ENCODE measurements at regions not wholly inside any gene's neighbourhood (a gene's known extent, or its start where the extent isn't known, plus 50 kb on each side); places are given as distances from the start of the nearest gene placed in this dataset.

GRCh38 chr21:28641731-28642130 is 350.9 kb downstream of the LTN1 start:
- no peaks in the 10 kb centered on the region for H3K79me2 ChIP-seq (ENCODE audit: control insufficient read depth, insufficient read depth, low read length)
- DNase-seq (ENCODE audit: low read depth, low spot score) (no peak), FAIRE-seq (peak; percentile 69)
- dilution Hi-C loops (cut with MboI; ENCODE audit: extremely low pct_ligation_motif_present, low sequenced_read_pairs) = no loop called here
- no peaks in the 10 kb centered on the region for H3K9me1 ChIP-seq (ENCODE audit: control insufficient read depth, extremely low read depth, insufficient read depth, low read length)
- H3K27ac ChIP-seq (ENCODE audit: control insufficient read depth, insufficient read depth, low read length) = no peak overlapping the region
- peaks cover 26% of the 10 kb centered on the region for H3K4me1 ChIP-seq (ENCODE audit: control insufficient read depth, extremely low read depth, insufficient read depth, low read length)
- H3K27me3 ChIP-seq (ENCODE audit: control insufficient read depth, extremely low read depth, insufficient read depth, low read length) = no peaks in the 10 kb centered on the region
- H2AFZ ChIP-seq (ENCODE audit: control insufficient read depth, low read length) = no peak overlapping the region
- no peak overlapping the region for H3K4me2 ChIP-seq (ENCODE audit: control insufficient read depth, extremely low read depth, insufficient read depth, low read depth, low read length)
- no peaks in the 10 kb centered on the region for H3K9me3 ChIP-seq (ENCODE audit: control insufficient read depth, low read depth, low read length)
- no peak overlapping the region for H3K9ac ChIP-seq (ENCODE audit: control insufficient read depth, extremely low read depth, insufficient read depth, low read length)
- H3K4me3 ChIP-seq (ENCODE audit: control insufficient read depth in 2 of 3, extremely low read depth in 1 of 3, insufficient read depth in 2 of 3, low read depth in 1 of 3, low read length in 3 of 3) = no peak overlapping the region
- no peaks in the 10 kb centered on the region for H3K36me3 ChIP-seq (ENCODE audit: control insufficient read depth in 2 of 2, extremely low read depth in 1 of 2, insufficient read depth in 2 of 2, low read length in 2 of 2)
- no peak for TF ChIP-seq EZH2 (IDR thresholded peaks at IDR 0.05; ENCODE audit: low read length)
- TF ChIP-seq CTCF (optimal IDR thresholded peaks at IDR 0.05 in 1 of 3, IDR thresholded peaks at IDR 0.05 in 1 of 3, conservative IDR thresholded peaks at IDR 0.05 in 1 of 3; ENCODE audit: extremely low read depth in 1 of 3, insufficient read depth in 2 of 3, low read length in 3 of 3) = no peak
- H4K20me1 ChIP-seq (ENCODE audit: control insufficient read depth, extremely low read depth, insufficient read depth, low read length) = no peaks in the 10 kb centered on the region

GRCh38 chr21:28640326-28640725 is 352.4 kb downstream of the LTN1 start:
- H3K9ac ChIP-seq (ENCODE audit: control insufficient read depth, extremely low read depth, insufficient read depth, low read length) = no peak overlapping the region
- no peaks in the 10 kb centered on the region for H3K9me3 ChIP-seq (ENCODE audit: control insufficient read depth, low read depth, low read length)
- H2AFZ ChIP-seq (ENCODE audit: control insufficient read depth, low read length) = no peak overlapping the region
- no peaks in the 10 kb centered on the region for H3K9me1 ChIP-seq (ENCODE audit: control insufficient read depth, extremely low read depth, insufficient read depth, low read length)
- DNase-seq (ENCODE audit: low read depth, low spot score) = no peak
- TF ChIP-seq CTCF (optimal IDR thresholded peaks at IDR 0.05 in 1 of 3, IDR thresholded peaks at IDR 0.05 in 1 of 3, conservative IDR thresholded peaks at IDR 0.05 in 1 of 3; ENCODE audit: extremely low read depth in 1 of 3, insufficient read depth in 2 of 3, low read length in 3 of 3) = no peak
- no peak for TF ChIP-seq EZH2 (IDR thresholded peaks at IDR 0.05; ENCODE audit: low read length)
- no peaks in the 10 kb centered on the region for H3K27me3 ChIP-seq (ENCODE audit: control insufficient read depth, extremely low read depth, insufficient read depth, low read length)
- dilution Hi-C loops (cut with MboI; ENCODE audit: extremely low pct_ligation_motif_present, low sequenced_read_pairs) = no loop called here
- H3K4me1 ChIP-seq (ENCODE audit: control insufficient read depth, extremely low read depth, insufficient read depth, low read length) = peaks cover 40% of the 10 kb centered on the region
- H3K27ac ChIP-seq (ENCODE audit: control insufficient read depth, insufficient read depth, low read length) = no peak overlapping the region
- H3K36me3 ChIP-seq (ENCODE audit: control insufficient read depth in 2 of 2, extremely low read depth in 1 of 2, insufficient read depth in 2 of 2, low read length in 2 of 2) = no peaks in the 10 kb centered on the region
- no peaks in the 10 kb centered on the region for H3K79me2 ChIP-seq (ENCODE audit: control insufficient read depth, insufficient read depth, low read length)
- H3K4me2 ChIP-seq (ENCODE audit: control insufficient read depth, extremely low read depth, insufficient read depth, low read depth, low read length) = no peak overlapping the region
- no peaks in the 10 kb centered on the region for H4K20me1 ChIP-seq (ENCODE audit: control insufficient read depth, extremely low read depth, insufficient read depth, low read length)
- no peak overlapping the region for H3K4me3 ChIP-seq (ENCODE audit: control insufficient read depth in 2 of 3, extremely low read depth in 1 of 3, insufficient read depth in 2 of 3, low read depth in 1 of 3, low read length in 3 of 3)
- FAIRE-seq = no peak
